ENCODE measurements at regions not wholly inside any gene's neighbourhood (a gene's known extent, or its start where the extent isn't known, plus 50 kb on each side); places are given as distances from the start of the nearest gene placed in this dataset.

GRCh38 chr6:99036672-99037071 lies 88.9 kb upstream of the FBXL4 start:
- Histone ChIP-seq H3K4me1 (ENCODE audit: insufficient read depth, low read length, severe bottlenecking) (no peaks in the 10 kb centered on the region), H3K4me2 (ENCODE audit: low read length) (no peak overlapping the region), H3K36me3 (ENCODE audit: insufficient read depth, low read length) (no peaks in the 10 kb centered on the region), H3F3A (ENCODE audit: insufficient read depth, low read length) (no peaks in the 10 kb centered on the region), H3K9ac (ENCODE audit: low read length) (no peak overlapping the region), H3K4me3 (ENCODE audit: low read depth, low read length, poor library complexity, severe bottlenecking) (no peak overlapping the region), H3K27me3 (ENCODE audit: insufficient read depth, low read length) (no peaks in the 10 kb centered on the region), H3K9me2 (ENCODE audit: low read depth, low read length) (no peaks in the 10 kb centered on the region), H2AFZ (ENCODE audit: low read length) (no peak overlapping the region), H3K79me2 (ENCODE audit: insufficient read depth, low read length) (no peaks in the 10 kb centered on the region), H3K9me3 (ENCODE audit: low read length) (no peaks in the 10 kb centered on the region), H4K20me1 (ENCODE audit: insufficient read depth, low read length) (no peaks in the 10 kb centered on the region), H3K27ac (ENCODE audit: low read depth, low read length, poor library complexity, severe bottlenecking) (no peak overlapping the region)
- no peak for TF ChIP-seq EZH2 (IDR thresholded peaks at IDR 0.05; ENCODE audit: borderline replicate concordance, low read length)
- TF ChIP-seq CTCF (IDR thresholded peaks at IDR 0.05; ENCODE audit: low read length): no peak

- Histone ChIP-seq H3K36me3 (ENCODE audit: insufficient read depth, low read length) (no peaks in the 10 kb centered on the region), H3K9ac (ENCODE audit: low read length) (no peak overlapping the region), H3K79me2 (ENCODE audit: insufficient read depth, low read length) (no peaks in the 10 kb centered on the region), H4K20me1 (ENCODE audit: insufficient read depth, low read length) (no peaks in the 10 kb centered on the region), H3K4me2 (ENCODE audit: low read length) (no peak overlapping the region), H3K4me3 (ENCODE audit: low read depth, low read length, poor library complexity, severe bottlenecking) (no peak overlapping the region), H3K9me2 (ENCODE audit: low read depth, low read length) (no peaks in the 10 kb centered on the region), H3K9me3 (ENCODE audit: low read length) (no peaks in the 10 kb centered on the region), H3K4me1 (ENCODE audit: insufficient read depth, low read length, severe bottlenecking) (no peaks in the 10 kb centered on the region), H3K27ac (ENCODE audit: low read depth, low read length, poor library complexity, severe bottlenecking) (no peak overlapping the region), H2AFZ (ENCODE audit: low read length) (no peak overlapping the region), H3F3A (ENCODE audit: insufficient read depth, low read length) (no peaks in the 10 kb centered on the region), H3K27me3 (ENCODE audit: insufficient read depth, low read length) (no peaks in the 10 kb centered on the region)
- no peak for TF ChIP-seq EZH2 (IDR thresholded peaks at IDR 0.05; ENCODE audit: borderline replicate concordance, low read length)
- no peak for TF ChIP-seq CTCF (IDR thresholded peaks at IDR 0.05; ENCODE audit: low read length)
These were observed 84.7 kb upstream of the FBXL4 start for GRCh38 chr6:99032396-99032795.

GRCh38 chr6:99031957-99032356 lies 84.2 kb upstream of the FBXL4 start:
- no peaks in the 10 kb centered on the region for H3F3A ChIP-seq (ENCODE audit: insufficient read depth, low read length)
- no peaks in the 10 kb centered on the region for H3K79me2 ChIP-seq (ENCODE audit: insufficient read depth, low read length)
- H3K27ac ChIP-seq (ENCODE audit: low read depth, low read length, poor library complexity, severe bottlenecking): no peak overlapping the region
- H2AFZ ChIP-seq (ENCODE audit: low read length): no peak overlapping the region
- H3K9me2 ChIP-seq (ENCODE audit: low read depth, low read length): no peaks in the 10 kb centered on the region
- H3K36me3 ChIP-seq (ENCODE audit: insufficient read depth, low read length): no peaks in the 10 kb centered on the region
- no peaks in the 10 kb centered on the region for H3K27me3 ChIP-seq (ENCODE audit: insufficient read depth, low read length)
- TF ChIP-seq CTCF (IDR thresholded peaks at IDR 0.05; ENCODE audit: low read length) (no peak), EZH2 (IDR thresholded peaks at IDR 0.05; ENCODE audit: borderline replicate concordance, low read length) (no peak)
- H3K9ac ChIP-seq (ENCODE audit: low read length): no peak overlapping the region
- H3K4me3 ChIP-seq (ENCODE audit: low read depth, low read length, poor library complexity, severe bottlenecking): no peak overlapping the region
- no peaks in the 10 kb centered on the region for H3K4me1 ChIP-seq (ENCODE audit: insufficient read depth, low read length, severe bottlenecking)
- H4K20me1 ChIP-seq (ENCODE audit: insufficient read depth, low read length): no peaks in the 10 kb centered on the region
- no peak overlapping the region for H3K4me2 ChIP-seq (ENCODE audit: low read length)
- H3K9me3 ChIP-seq (ENCODE audit: low read length): no peaks in the 10 kb centered on the region

Data from OCI-LY1 (cell line).